ENCODE measurements at regions not wholly inside any gene's neighbourhood (a gene's known extent, or its start where the extent isn't known, plus 50 kb on each side); places are given as distances from the start of the nearest gene placed in this dataset.

DNA sequence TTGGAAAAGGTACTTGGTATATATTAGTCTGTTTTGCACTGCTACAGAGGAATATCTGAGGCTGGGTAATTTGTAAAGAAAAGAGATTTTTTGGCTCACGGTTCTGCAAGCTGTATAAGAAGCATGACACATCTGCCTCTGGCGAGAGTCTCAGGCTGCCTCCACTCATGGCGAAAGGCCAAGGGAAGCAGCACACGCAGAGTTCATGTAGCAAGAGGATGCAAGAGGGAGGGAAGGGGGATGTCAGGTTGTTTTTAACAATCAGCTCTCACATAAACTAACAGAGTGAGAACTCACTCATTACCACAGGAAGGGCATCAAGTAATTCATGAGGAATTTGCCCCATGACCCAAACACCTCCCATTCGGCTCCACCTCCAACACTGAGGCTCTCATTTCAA, 484.8 kb upstream of the DPP6 start:
- TF ChIP-seq, protein P1, sequence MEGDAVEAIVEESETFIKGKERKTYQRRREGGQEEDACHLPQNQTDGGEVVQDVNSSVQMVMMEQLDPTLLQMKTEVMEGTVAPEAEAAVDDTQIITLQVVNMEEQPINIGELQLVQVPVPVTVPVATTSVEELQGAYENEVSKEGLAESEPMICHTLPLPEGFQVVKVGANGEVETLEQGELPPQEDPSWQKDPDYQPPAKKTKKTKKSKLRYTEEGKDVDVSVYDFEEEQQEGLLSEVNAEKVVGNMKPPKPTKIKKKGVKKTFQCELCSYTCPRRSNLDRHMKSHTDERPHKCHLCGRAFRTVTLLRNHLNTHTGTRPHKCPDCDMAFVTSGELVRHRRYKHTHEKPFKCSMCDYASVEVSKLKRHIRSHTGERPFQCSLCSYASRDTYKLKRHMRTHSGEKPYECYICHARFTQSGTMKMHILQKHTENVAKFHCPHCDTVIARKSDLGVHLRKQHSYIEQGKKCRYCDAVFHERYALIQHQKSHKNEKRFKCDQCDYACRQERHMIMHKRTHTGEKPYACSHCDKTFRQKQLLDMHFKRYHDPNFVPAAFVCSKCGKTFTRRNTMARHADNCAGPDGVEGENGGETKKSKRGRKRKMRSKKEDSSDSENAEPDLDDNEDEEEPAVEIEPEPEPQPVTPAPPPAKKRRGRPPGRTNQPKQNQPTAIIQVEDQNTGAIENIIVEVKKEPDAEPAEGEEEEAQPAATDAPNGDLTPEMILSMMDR (IDR thresholded peaks at IDR 0.05), result no peak
- TF ChIP-seq POLR2AphosphoS5 (IDR thresholded peaks at IDR 0.05), result no peak

Data from prostate gland (tissue), 2 donors.